ENCODE measurements at regions not wholly inside any gene's neighbourhood (a gene's known extent, or its start where the extent isn't known, plus 50 kb on each side); places are given as distances from the start of the nearest gene placed in this dataset.

GRCh38 chr4:135508006-135508714 is 1306.6 kb upstream of the PABPC4L start:
- 79% methylated on average over 4 of the region's 4 CpGs for WGBS
- no peaks in the 10 kb centered on the region for H3K9me3 ChIP-seq
- DNase-seq (ENCODE audit: low spot score in 2 of 2), result no peak
- no peaks in the 10 kb centered on the region for H3K36me3 ChIP-seq
- H3K27ac ChIP-seq, result no peak overlapping the region
- no peaks in the 10 kb centered on the region for H3K27me3 ChIP-seq
- H3K4me1 ChIP-seq, result no peaks in the 10 kb centered on the region
- no peak overlapping the region for H3K4me3 ChIP-seq
- no peak for TF ChIP-seq CTCF (IDR thresholded peaks at IDR 0.05)
- no peak for TF ChIP-seq POLR2A (IDR thresholded peaks at IDR 0.05)
- no peak for TF ChIP-seq POLR2AphosphoS5 (IDR thresholded peaks at IDR 0.05)
- TF ChIP-seq EP300 (IDR thresholded peaks at IDR 0.05), result no peak

DNA sequence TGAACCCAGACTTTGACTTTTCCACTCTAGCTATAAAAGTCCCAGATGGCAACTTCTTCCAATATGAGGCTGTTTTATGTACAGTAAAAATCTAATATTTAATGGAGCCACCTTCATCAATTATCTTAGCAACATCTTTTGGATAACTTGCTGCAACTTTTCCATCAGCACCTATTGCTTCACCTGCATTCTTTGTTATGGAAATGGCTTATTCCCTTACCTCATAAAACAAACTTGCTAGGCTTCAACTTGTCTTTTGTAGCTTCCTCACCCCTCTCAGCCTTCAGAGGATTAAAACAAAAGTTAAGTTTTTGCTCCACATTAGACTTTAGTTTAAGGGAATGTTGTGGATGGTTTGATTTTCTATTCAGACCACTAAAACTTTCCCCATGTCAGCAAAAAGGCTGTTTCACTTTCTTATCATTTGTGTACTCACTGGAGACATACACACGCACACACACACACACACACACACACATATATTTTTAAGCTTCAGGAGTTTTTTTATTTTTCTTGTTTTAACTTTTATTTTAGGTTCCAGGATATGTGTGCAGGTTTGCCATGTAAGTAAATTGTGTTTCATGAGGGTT is 1296.1 kb upstream of the PABPC4L start:
- DNase-seq (ENCODE audit: low spot score in 2 of 2), result no peak
- no peaks in the 10 kb centered on the region for H3K27me3 ChIP-seq
- no peaks in the 10 kb centered on the region for H3K36me3 ChIP-seq
- peaks cover 4% of the 10 kb centered on the region for H3K9me3 ChIP-seq
- no peak overlapping the region for H3K4me3 ChIP-seq
- H3K4me1 ChIP-seq, result no peaks in the 10 kb centered on the region
- no peak for TF ChIP-seq CTCF (IDR thresholded peaks at IDR 0.05)
- TF ChIP-seq POLR2A (IDR thresholded peaks at IDR 0.05), result no peak
- TF ChIP-seq EP300 (IDR thresholded peaks at IDR 0.05), result no peak
- no peak for TF ChIP-seq POLR2AphosphoS5 (IDR thresholded peaks at IDR 0.05)
- 44% methylated on average over 1 of the region's 1 CpG for WGBS
- no peak overlapping the region for H3K27ac ChIP-seq

- H3K9me3 ChIP-seq, result no peaks in the 10 kb centered on the region
- no peak overlapping the region for H3K4me3 ChIP-seq
- no peaks in the 10 kb centered on the region for H3K27me3 ChIP-seq
- no peak for DNase-seq (ENCODE audit: low spot score in 2 of 2)
- WGBS, result 82% methylated on average over 2 of the region's 2 CpGs
- no peaks in the 10 kb centered on the region for H3K4me1 ChIP-seq
- H3K36me3 ChIP-seq, result no peaks in the 10 kb centered on the region
- TF ChIP-seq POLR2A (IDR thresholded peaks at IDR 0.05) (no peak), CTCF (IDR thresholded peaks at IDR 0.05) (no peak), POLR2AphosphoS5 (IDR thresholded peaks at IDR 0.05) (no peak), EP300 (IDR thresholded peaks at IDR 0.05) (no peak)
- H3K27ac ChIP-seq, result no peak overlapping the region
These were observed 1290.8 kb upstream of the PABPC4L start for GRCh38 chr4:135492439-135492838.

GRCh38 chr4:135485371-135485770 is 1283.8 kb upstream of the PABPC4L start:
- TF ChIP-seq EP300 (IDR thresholded peaks at IDR 0.05) (no peak), POLR2A (IDR thresholded peaks at IDR 0.05) (no peak), POLR2AphosphoS5 (IDR thresholded peaks at IDR 0.05) (no peak), CTCF (IDR thresholded peaks at IDR 0.05) (no peak)
- Histone ChIP-seq H3K27me3 (no peaks in the 10 kb centered on the region), H3K36me3 (no peaks in the 10 kb centered on the region), H3K27ac (no peak overlapping the region), H3K4me1 (no peaks in the 10 kb centered on the region), H3K4me3 (no peak overlapping the region), H3K9me3 (no peaks in the 10 kb centered on the region)
- no peak for DNase-seq (ENCODE audit: low spot score in 2 of 2)
- 82% methylated on average over 4 of the region's 4 CpGs for whole genome bisulfite sequencing

- DNase-seq (ENCODE audit: low spot score in 2 of 2), result no peak
- TF ChIP-seq POLR2AphosphoS5 (IDR thresholded peaks at IDR 0.05) (no peak), CTCF (IDR thresholded peaks at IDR 0.05) (no peak), EP300 (IDR thresholded peaks at IDR 0.05) (no peak), POLR2A (IDR thresholded peaks at IDR 0.05) (no peak)
- Histone ChIP-seq H3K27me3 (no peaks in the 10 kb centered on the region), H3K4me1 (no peaks in the 10 kb centered on the region), H3K36me3 (no peaks in the 10 kb centered on the region), H3K9me3 (no peaks in the 10 kb centered on the region), H3K4me3 (no peak overlapping the region), H3K27ac (no peak overlapping the region)
- WGBS, result 86% methylated on average over 2 of the region's 2 CpGs
These were observed 1274.7 kb upstream of the PABPC4L start for GRCh38 chr4:135476272-135476671.

Data from suprapubic skin (tissue), 4 donors.